ENCODE measurements at regions not wholly inside any gene's neighbourhood (a gene's known extent, or its start where the extent isn't known, plus 50 kb on each side); places are given as distances from the start of the nearest gene placed in this dataset.
"Not testable (repeated sequence)": the region's sequence is repeated elsewhere in the genome, so short reads cannot be mapped to it uniquely, and the experiment has no call there.

GRCh38 chr2:87559001-87559400 lies 188.9 kb upstream of the PLGLB2 start:
- CTCF ChIA-PET; H3K4me3 Mint-ChIP-seq; H3K27me3 Mint-ChIP-seq; ATAC-seq; H3K9me3 Mint-ChIP-seq; DNase-seq; H3K36me3 Mint-ChIP-seq (ENCODE audit: low read depth); H3K4me1 Mint-ChIP-seq (ENCODE audit: low read depth); POLR2A ChIA-PET; H3K27ac Mint-ChIP-seq; intact Hi-C loops (cut with micrococcal nuclease): not testable (repeated sequence)

- H3K36me3 Mint-ChIP-seq (ENCODE audit: low read depth); H3K9me3 Mint-ChIP-seq; DNase-seq; CTCF ChIA-PET; H3K27me3 Mint-ChIP-seq; H3K27ac Mint-ChIP-seq; H3K4me3 Mint-ChIP-seq; H3K4me1 Mint-ChIP-seq (ENCODE audit: low read depth); POLR2A ChIA-PET; intact Hi-C loops (cut with micrococcal nuclease); ATAC-seq: not testable (repeated sequence)
Measured at GRCh38 chr2:87559735-87560134, 188.2 kb upstream of the PLGLB2 start.

GRCh38 chr2:87565116-87565515 lies 182.8 kb upstream of the PLGLB2 start:
- intact Hi-C loops (cut with micrococcal nuclease); H3K4me3 Mint-ChIP-seq; H3K27ac Mint-ChIP-seq; POLR2A ChIA-PET; ATAC-seq; DNase-seq; CTCF ChIA-PET; H3K36me3 Mint-ChIP-seq (ENCODE audit: low read depth); H3K27me3 Mint-ChIP-seq; H3K9me3 Mint-ChIP-seq: not testable (repeated sequence)
- H3K4me1 Mint-ChIP-seq (ENCODE audit: low read depth), result peaks cover 18% of the 10 kb centered on the region

- H3K9me3 Mint-ChIP-seq; CTCF ChIA-PET; H3K27ac Mint-ChIP-seq; DNase-seq; H3K36me3 Mint-ChIP-seq (ENCODE audit: low read depth); H3K27me3 Mint-ChIP-seq; intact Hi-C loops (cut with micrococcal nuclease); POLR2A ChIA-PET; H3K4me3 Mint-ChIP-seq; ATAC-seq: not testable (repeated sequence)
- peaks cover 20% of the 10 kb centered on the region for H3K4me1 Mint-ChIP-seq (ENCODE audit: low read depth)
Measured at GRCh38 chr2:87566531-87566930, 181.4 kb upstream of the PLGLB2 start.

- peaks cover 20% of the 10 kb centered on the region for H3K4me1 Mint-ChIP-seq (ENCODE audit: low read depth)
- H3K4me3 Mint-ChIP-seq; ATAC-seq; H3K27me3 Mint-ChIP-seq; H3K9me3 Mint-ChIP-seq; H3K36me3 Mint-ChIP-seq (ENCODE audit: low read depth); DNase-seq; H3K27ac Mint-ChIP-seq; CTCF ChIA-PET; POLR2A ChIA-PET; intact Hi-C loops (cut with micrococcal nuclease): not testable (repeated sequence)
Measured at GRCh38 chr2:87567093-87567492, 180.8 kb upstream of the PLGLB2 start.

GRCh38 chr2:87567912-87568311 lies 180.0 kb upstream of the PLGLB2 start:
- H3K4me3 Mint-ChIP-seq; intact Hi-C loops (cut with micrococcal nuclease); ATAC-seq; H3K36me3 Mint-ChIP-seq (ENCODE audit: low read depth); H3K9me3 Mint-ChIP-seq; CTCF ChIA-PET; H3K27ac Mint-ChIP-seq; DNase-seq; POLR2A ChIA-PET; H3K27me3 Mint-ChIP-seq: not testable (repeated sequence)
- peaks cover 20% of the 10 kb centered on the region for H3K4me1 Mint-ChIP-seq (ENCODE audit: low read depth)

- Mint-ChIP-seq H3K27ac (peak overlapping the region; percentile 67), H3K4me1 (ENCODE audit: low read depth) (peaks cover 20% of the 10 kb centered on the region)
- intact Hi-C loops (cut with micrococcal nuclease); POLR2A ChIA-PET; H3K9me3 Mint-ChIP-seq; H3K4me3 Mint-ChIP-seq; DNase-seq; H3K36me3 Mint-ChIP-seq (ENCODE audit: low read depth); CTCF ChIA-PET; H3K27me3 Mint-ChIP-seq: not testable (repeated sequence)
- peak; percentile 28 for ATAC-seq
Measured at GRCh38 chr2:87568554-87569278, 179.2 kb upstream of the PLGLB2 start.

GRCh38 chr2:87569689-87570397 lies 178.0 kb upstream of the PLGLB2 start:
- CTCF ChIA-PET; H3K27me3 Mint-ChIP-seq; H3K9me3 Mint-ChIP-seq; intact Hi-C loops (cut with micrococcal nuclease); DNase-seq; H3K4me3 Mint-ChIP-seq; POLR2A ChIA-PET; H3K36me3 Mint-ChIP-seq (ENCODE audit: low read depth): not testable (repeated sequence)
- Mint-ChIP-seq H3K4me1 (ENCODE audit: low read depth) (peaks cover 20% of the 10 kb centered on the region), H3K27ac (peak overlapping the region; percentile 86)
- peak; percentile 69 for ATAC-seq

GRCh38 chr2:87571889-87572465 lies 175.9 kb upstream of the PLGLB2 start:
- H3K9me3 Mint-ChIP-seq; CTCF ChIA-PET; H3K27me3 Mint-ChIP-seq; DNase-seq; intact Hi-C loops (cut with micrococcal nuclease); H3K4me3 Mint-ChIP-seq; POLR2A ChIA-PET; H3K36me3 Mint-ChIP-seq (ENCODE audit: low read depth): not testable (repeated sequence)
- peak; percentile 50 for ATAC-seq
- Mint-ChIP-seq H3K4me1 (ENCODE audit: low read depth) (peaks cover 22% of the 10 kb centered on the region), H3K27ac (peak overlapping the region; percentile 42)

GRCh38 chr2:87572906-87573305 lies 175.0 kb upstream of the PLGLB2 start:
- DNase-seq; ATAC-seq; H3K27ac Mint-ChIP-seq; CTCF ChIA-PET; H3K9me3 Mint-ChIP-seq; H3K4me3 Mint-ChIP-seq; intact Hi-C loops (cut with micrococcal nuclease); POLR2A ChIA-PET; H3K36me3 Mint-ChIP-seq (ENCODE audit: low read depth); H3K27me3 Mint-ChIP-seq: not testable (repeated sequence)
- H3K4me1 Mint-ChIP-seq (ENCODE audit: low read depth), result peaks cover 22% of the 10 kb centered on the region

- H3K36me3 Mint-ChIP-seq (ENCODE audit: low read depth); POLR2A ChIA-PET; DNase-seq; ATAC-seq; CTCF ChIA-PET; H3K27me3 Mint-ChIP-seq; H3K4me3 Mint-ChIP-seq; H3K27ac Mint-ChIP-seq; intact Hi-C loops (cut with micrococcal nuclease); H3K9me3 Mint-ChIP-seq: not testable (repeated sequence)
- H3K4me1 Mint-ChIP-seq (ENCODE audit: low read depth), result peaks cover 18% of the 10 kb centered on the region
Measured at GRCh38 chr2:87573386-87574192, 174.3 kb upstream of the PLGLB2 start.
